Vagina (tissue), 2 donors: ENCODE measurements at regions not wholly inside any gene's neighbourhood (a gene's known extent, or its start where the extent isn't known, plus 50 kb on each side); places are given as distances from the start of the nearest gene placed in this dataset.

Experiments
- CTCF ChIP-seq, 3 experiments: fragments of 450-650 bp in 2 of 3; fragments of 200-600 bp in 1 of 3; sonication (generic) in 1 of 3; IDR thresholded peaks; one replicate each; pipeline ENCODE4 v1.5.1; 2017 to 2019; ENCODE audit warnings: antibody characterized with exemption in 3 of 3, mild to moderate bottlenecking in 2 of 3, moderate library complexity in 2 of 3
- POLR2A ChIP-seq, 2 donors: fragments of 450-650 bp; IDR thresholded peaks; one replicate each; pipeline ENCODE4 v1.6.1; 2017; ENCODE audit warnings: antibody characterized with exemption in 2 of 2, mild to moderate bottlenecking in 2 of 2, moderate library complexity in 2 of 2

GRCh38 chr12:125988545-125988944 is 923.3 kb downstream of the AACS start:
- TF ChIP-seq POLR2A (IDR thresholded peaks at IDR 0.05) = no peak
- no peak for TF ChIP-seq CTCF (IDR thresholded peaks at IDR 0.05)
